ENCODE measurements at regions not wholly inside any gene's neighbourhood (a gene's known extent, or its start where the extent isn't known, plus 50 kb on each side); places are given as distances from the start of the nearest gene placed in this dataset.

- Histone ChIP-seq H3K4me1 (ENCODE audit: insufficient read depth, low read length) (peaks cover 25% of the 10 kb centered on the region), H3K79me2 (ENCODE audit: low read length) (no peaks in the 10 kb centered on the region), H2AFZ (ENCODE audit: low read length) (no peak overlapping the region), H3K9ac (ENCODE audit: low read length) (peak overlapping the region; percentile 41), H4K20me1 (ENCODE audit: low read length) (no peaks in the 10 kb centered on the region), H3K4me3 (ENCODE audit: low read length) (no peak overlapping the region), H3F3A (ENCODE audit: low read length, unreplicated experiment) (no peaks in the 10 kb centered on the region), H3K27me3 (ENCODE audit: low read length) (no peaks in the 10 kb centered on the region), H3K9me3 (ENCODE audit: low read length) (no peaks in the 10 kb centered on the region), H3K9me2 (replicated peaks; ENCODE audit: low read length) (no peaks in the 10 kb centered on the region), H3K36me3 (ENCODE audit: low read depth, low read length) (no peaks in the 10 kb centered on the region), H3K4me2 (ENCODE audit: low read length) (peak overlapping the region; percentile 47), H3K27ac (ENCODE audit: low read length) (peak overlapping the region; percentile 74)
- no peak for TF ChIP-seq EZH2phosphoT487 (IDR thresholded peaks at IDR 0.05; ENCODE audit: borderline replicate concordance, low read length)
- no TSS peak for BruUV-seq (replicated peaks)
- CTCF ChIA-PET, result interaction anchor here (1.1 kb wide), 1 partner anchor 85 kb away, joined by 3 read pairs; no protein-coding TSS in a partner anchor
- POLR2A ChIA-PET (ENCODE audit: unreplicated experiment), result no interaction called here
- DNase-seq, result peak; percentile 67
- ATAC-seq, result peak; percentile 78
- intact Hi-C loops (cut with micrococcal nuclease), result loop anchor here (5.0 kb wide), 2 partner anchors 60 to 75 kb away; no protein-coding TSS in a partner anchor
These were observed 56.7 kb upstream of the SIAH1 start for GRCh38 chr16:48441863-48442279.

GRCh38 chr16:48441106-48441505, 55.9 kb upstream of the SIAH1 start:
- Histone ChIP-seq H4K20me1 (ENCODE audit: low read length) (no peaks in the 10 kb centered on the region), H3K4me3 (ENCODE audit: low read length) (no peak overlapping the region), H3K4me1 (ENCODE audit: insufficient read depth, low read length) (peaks cover 25% of the 10 kb centered on the region), H3K9ac (ENCODE audit: low read length) (no peak overlapping the region), H3K36me3 (ENCODE audit: low read depth, low read length) (no peaks in the 10 kb centered on the region), H3K79me2 (ENCODE audit: low read length) (no peaks in the 10 kb centered on the region), H3K9me3 (ENCODE audit: low read length) (no peaks in the 10 kb centered on the region), H3K27ac (ENCODE audit: low read length) (no peak overlapping the region), H2AFZ (ENCODE audit: low read length) (no peak overlapping the region), H3K27me3 (ENCODE audit: low read length) (no peaks in the 10 kb centered on the region), H3K4me2 (ENCODE audit: low read length) (no peak overlapping the region), H3K9me2 (replicated peaks; ENCODE audit: low read length) (no peaks in the 10 kb centered on the region), H3F3A (ENCODE audit: low read length, unreplicated experiment) (no peaks in the 10 kb centered on the region)
- POLR2A ChIA-PET (ENCODE audit: unreplicated experiment), result no interaction called here
- intact Hi-C loops (cut with micrococcal nuclease), result loop anchor here (5.0 kb wide), 2 partner anchors 59 to 74 kb away; no protein-coding TSS in a partner anchor
- DNase-seq, result no peak
- no peak for ATAC-seq
- TF ChIP-seq EZH2 (IDR thresholded peaks at IDR 0.05; ENCODE audit: low read length, unreplicated experiment), result no peak
- TF ChIP-seq EZH2phosphoT487 (IDR thresholded peaks at IDR 0.05; ENCODE audit: borderline replicate concordance, low read length), result no peak
- TF ChIP-seq CTCF (conservative IDR thresholded peaks at IDR 0.05; ENCODE audit: low read depth, low read length), result no peak
- BruUV-seq (replicated peaks), result no TSS peak
- CTCF ChIA-PET, result no interaction called here

- BruUV-seq (replicated peaks), result no TSS peak
- no peak overlapping the region for H3K4me2 ChIP-seq (ENCODE audit: low read length)
- CTCF ChIA-PET, result no interaction called here
These were observed 53.2 kb upstream of the SIAH1 start for GRCh38 chr16:48438414-48438813.

More at GRCh38 chr16:48438414-48438813, 53.2 kb upstream of the SIAH1 start:
- no peaks in the 10 kb centered on the region for H3K79me2 ChIP-seq (ENCODE audit: low read length)
- no peak overlapping the region for H3K4me3 ChIP-seq (ENCODE audit: low read length)
- POLR2A ChIA-PET (ENCODE audit: unreplicated experiment), result no interaction called here
- H3K27me3 ChIP-seq (ENCODE audit: low read length), result no peaks in the 10 kb centered on the region
- intact Hi-C loops (cut with micrococcal nuclease), result no loop called here
- DNase-seq, result peak; percentile 50
- H2AFZ ChIP-seq (ENCODE audit: low read length), result no peak overlapping the region
- no peak overlapping the region for H3K27ac ChIP-seq (ENCODE audit: low read length)
- H3F3A ChIP-seq (ENCODE audit: low read length, unreplicated experiment), result no peaks in the 10 kb centered on the region
- no peak for TF ChIP-seq CTCF (conservative IDR thresholded peaks at IDR 0.05; ENCODE audit: low read depth, low read length)
- no peak for TF ChIP-seq EZH2phosphoT487 (IDR thresholded peaks at IDR 0.05; ENCODE audit: borderline replicate concordance, low read length)
- no peak for TF ChIP-seq EZH2 (IDR thresholded peaks at IDR 0.05; ENCODE audit: low read length, unreplicated experiment)
- H3K36me3 ChIP-seq (ENCODE audit: low read depth, low read length), result no peaks in the 10 kb centered on the region
- no peak for ATAC-seq
- no peak overlapping the region for H3K9ac ChIP-seq (ENCODE audit: low read length)
- no peaks in the 10 kb centered on the region for H3K9me3 ChIP-seq (ENCODE audit: low read length)
- no peaks in the 10 kb centered on the region for H3K9me2 ChIP-seq (replicated peaks; ENCODE audit: low read length)
- H3K4me1 ChIP-seq (ENCODE audit: insufficient read depth, low read length), result peaks cover 16% of the 10 kb centered on the region
- no peaks in the 10 kb centered on the region for H4K20me1 ChIP-seq (ENCODE audit: low read length)

All from PC-3 (cell line).